H1 (cell line): ENCODE measurements at regions not wholly inside any gene's neighbourhood (a gene's known extent, or its start where the extent isn't known, plus 50 kb on each side); places are given as distances from the start of the nearest gene placed in this dataset.

ENCODE experiments used
- CTCF ChIA-PET: fragments of 300-600 bp; sonication (Branson Sonifier 250); formaldehyde crosslinking; loops from one replicate; lab custom pipeline; 2021; ENCODE audit not compliant: partially characterized antibody; lab: Charles Lee
- POLR2A ChIA-PET: fragments of 300-600 bp; sonication (Branson Sonifier 250); formaldehyde crosslinking; loops from one replicate; lab custom pipeline; 2021; ENCODE audit warnings: inconsistent platforms; ENCODE audit not compliant: partially characterized antibody; lab: Charles Lee
- DNase-seq, 2 experiments: peaks; one replicate each; pipeline versions ENCODE4 v3.0.0 to v3.0.0-alpha.2; 2010 to 2022; ENCODE audit warnings: low spot score in 2 of 2, low read depth in 1 of 2, mixed read lengths in 1 of 2
- FAIRE-seq: peaks from 2 replicates; lab custom pipeline; 2011; peaks lifted over from hg19 to GRCh38; lab: Jason Lieb, UNC
- H2AFZ ChIP-seq: 2 replicates; pipeline ENCODE4 v1.8.1; 2012; ENCODE audit warnings: low read length, inconsistent platforms
- H2AK5ac ChIP-seq: 2 replicates; pipeline ENCODE4 v1.6.1; 2013; ENCODE audit warnings: low read depth, low read length
- H2BK120ac ChIP-seq: replicated peaks from 2 replicates; pipeline ENCODE3; 2013; ENCODE audit warnings: low read depth, low read length, inconsistent platforms
- H2BK12ac ChIP-seq: 2 replicates; pipeline ENCODE4 v1.6.1; 2013; ENCODE audit warnings: low read depth, low read length
- H2BK15ac ChIP-seq: 2 replicates; pipeline ENCODE4 v1.6.1; 2013; ENCODE audit warnings: low read length
- H2BK20ac ChIP-seq: 2 replicates; pipeline ENCODE4 v1.6.1; 2013; ENCODE audit warnings: low read length
- H2BK5ac ChIP-seq: 2 replicates; pipeline ENCODE4 v1.6.1; 2013; ENCODE audit warnings: low read depth, low read length
- H3K14ac ChIP-seq: 2 replicates; pipeline ENCODE4 v1.6.1; 2013; ENCODE audit warnings: inconsistent platforms; ENCODE audit not compliant: insufficient read length
- H3K18ac ChIP-seq: 2 replicates; pipeline ENCODE4 v1.6.1; 2013; ENCODE audit warnings: low read length; ENCODE audit errors: extremely low read depth
- H3K23ac ChIP-seq: 2 replicates; pipeline ENCODE4 v1.6.1; 2013; ENCODE audit warnings: inconsistent platforms; ENCODE audit not compliant: insufficient read length
- H3K23me2 ChIP-seq: 2 replicates; pipeline ENCODE4 v1.6.1; 2013; ENCODE audit warnings: low read depth, low read length
- H3K27ac ChIP-seq: 2 replicates; pipeline ENCODE4 v1.6.1; 2011; ENCODE audit warnings: low read depth, low read length, inconsistent platforms
- H3K27me3 ChIP-seq, 4 experiments: replicated peaks in 1 of 4; 1 replicate in 1 of 4; 2 replicates in 3 of 4; pipeline versions ENCODE4 v1.6.1 to v1.8.1; 2011 to 2013; ENCODE audit warnings: low read length in 3 of 4, mild to moderate bottlenecking in 3 of 4, inconsistent platforms in 2 of 4, mixed read lengths in 2 of 4, moderate library complexity in 1 of 4; ENCODE audit not compliant: control insufficient read depth in 3 of 4, insufficient read depth in 3 of 4; ENCODE audit errors: extremely low read depth in 1 of 4
- H3K36me3 ChIP-seq, 4 experiments: 2 replicates each; pipeline versions ENCODE4 v1.6.1 to v1.8.1; 2011 to 2013; ENCODE audit warnings: mild to moderate bottlenecking in 4 of 4, low read length in 3 of 4, moderate library complexity in 2 of 4, control low read depth in 1 of 4, inconsistent platforms in 1 of 4; ENCODE audit not compliant: insufficient read depth in 4 of 4, control insufficient read depth in 2 of 4
- H3K4ac ChIP-seq: replicated peaks from 2 replicates; pipeline ENCODE3; 2013; ENCODE audit warnings: low read length, low read depth, mixed read lengths, inconsistent platforms; ENCODE audit not compliant: insufficient read length
- H3K4me1 ChIP-seq, 4 experiments: replicated peaks in 1 of 4; 1 replicate in 1 of 4; 2 replicates in 3 of 4; pipeline versions ENCODE4 v1.6.1 to v1.8.1; 2011 to 2013; ENCODE audit warnings: low read length in 3 of 4, inconsistent platforms in 2 of 4, mixed read lengths in 1 of 4; ENCODE audit not compliant: insufficient read depth in 4 of 4, control insufficient read depth in 3 of 4
- H3K4me2 ChIP-seq, 2 experiments: 2 replicates each; pipeline versions ENCODE4 v1.6.1 to v1.8.1; 2011 to 2013; ENCODE audit warnings: low read depth in 2 of 2, low read length in 2 of 2, control low read depth in 1 of 2, inconsistent platforms in 1 of 2, mild to moderate bottlenecking in 1 of 2; ENCODE audit not compliant: insufficient read depth in 1 of 2
- H3K4me3 ChIP-seq, 4 experiments: fragments of 200-600, 300-600 bp in 1 of 4; sonication (generic), shearing (Covaris generic), sonication (Bioruptor Twin) in 1 of 4; 2 replicates each; pipeline versions ENCODE4 v1.5.1 to v1.8.1; 2011 to 2016; ENCODE audit warnings: low read length in 4 of 4, low read depth in 3 of 4, control low read depth in 2 of 4, inconsistent platforms in 2 of 4, mild to moderate bottlenecking in 2 of 4, mixed read lengths in 1 of 4, moderate library complexity in 1 of 4; ENCODE audit not compliant: insufficient read depth in 2 of 4; ENCODE audit errors: extremely low read depth in 1 of 4
- H3K56ac ChIP-seq: replicated peaks from 2 replicates; pipeline ENCODE3; 2013; ENCODE audit warnings: low read depth, mild to moderate bottlenecking, mixed read lengths, low read length, inconsistent platforms; ENCODE audit not compliant: insufficient read length
- H3K79me1 ChIP-seq: 2 replicates; pipeline ENCODE4 v1.6.1; 2013; ENCODE audit warnings: low read depth, low read length, control low read depth
- H3K79me2 ChIP-seq, 2 experiments: 2 replicates each; pipeline versions ENCODE4 v1.6.1 to v1.8.1; 2012 to 2013; ENCODE audit warnings: low read length in 2 of 2, mild to moderate bottlenecking in 2 of 2, inconsistent platforms in 1 of 2; ENCODE audit not compliant: insufficient read depth in 2 of 2, control insufficient read depth in 1 of 2
- H3K9ac ChIP-seq, 4 experiments: replicated peaks in 1 of 4; 1 replicate in 1 of 4; 2 replicates in 3 of 4; pipeline versions ENCODE4 v1.6.1 to v1.8.1; 2011 to 2013; ENCODE audit warnings: low read depth in 3 of 4, low read length in 3 of 4, control low read depth in 2 of 4, mild to moderate bottlenecking in 2 of 4, moderate library complexity in 2 of 4, inconsistent platforms in 1 of 4; ENCODE audit errors: extremely low read depth in 1 of 4
- H3K9me3 ChIP-seq, 2 experiments: 2 replicates each; pipeline versions ENCODE4 v1.6.1 to v1.8.1; 2012 to 2013; ENCODE audit warnings: mild to moderate bottlenecking in 2 of 2, moderate library complexity in 2 of 2, control low read depth in 1 of 2, inconsistent platforms in 1 of 2, low read depth in 1 of 2, low read length in 1 of 2, mixed read lengths in 1 of 2; ENCODE audit not compliant: insufficient read depth in 2 of 2
- H4K20me1 ChIP-seq, 2 experiments: replicated peaks in 1 of 2; 2 replicates each; pipeline versions ENCODE3 to v1.8.1; 2011 to 2013; ENCODE audit warnings: inconsistent platforms in 2 of 2, low read length in 2 of 2, mild to moderate bottlenecking in 1 of 2; ENCODE audit not compliant: insufficient read depth in 2 of 2, control insufficient read depth in 1 of 2
- H4K5ac ChIP-seq: 2 replicates; pipeline ENCODE4 v1.6.1; 2013; ENCODE audit warnings: low read length, low read depth, mixed read lengths, inconsistent platforms; ENCODE audit not compliant: insufficient read length
- H4K8ac ChIP-seq: 2 replicates; pipeline ENCODE4 v1.8.0; 2013; ENCODE audit warnings: mild to moderate bottlenecking, moderate library complexity, low read length, inconsistent platforms; ENCODE audit not compliant: insufficient read depth; ENCODE audit errors: extremely low read depth
- H4K91ac ChIP-seq: replicated peaks from 2 replicates; pipeline ENCODE3; 2013; ENCODE audit warnings: low read length, mixed read lengths, inconsistent platforms; ENCODE audit not compliant: insufficient read length
- NANOG ChIP-seq: IDR thresholded peaks from 2 replicates; pipeline ENCODE4 v1.6.1; 2011; ENCODE audit warnings: low read length, low read depth, mild to moderate bottlenecking, inconsistent platforms; ENCODE audit not compliant: insufficient read depth, poor library complexity, severe bottlenecking
- WGBS, 2 experiments: shearing (Covaris generic) in 1 of 2; methylation state at CpG; one replicate each; pipeline versions ENCODE4 v1.1.6 to v1.1.7; 2013 to 2015; ENCODE audit warnings: low lambda C conversion rate in 2 of 2, mixed read lengths in 2 of 2, inconsistent platforms in 1 of 2, low coverage in 1 of 2, missing lambda C conversion rate in 1 of 2; ENCODE audit not compliant: insufficient replicate concordance in 2 of 2, insufficient coverage in 1 of 2, insufficient read length in 1 of 2; ENCODE audit errors: extremely low coverage in 1 of 2, missing lambda C conversion rate in 1 of 2; 5-methylcytosine and 5-hydroxymethylcytosine counted together

DNA sequence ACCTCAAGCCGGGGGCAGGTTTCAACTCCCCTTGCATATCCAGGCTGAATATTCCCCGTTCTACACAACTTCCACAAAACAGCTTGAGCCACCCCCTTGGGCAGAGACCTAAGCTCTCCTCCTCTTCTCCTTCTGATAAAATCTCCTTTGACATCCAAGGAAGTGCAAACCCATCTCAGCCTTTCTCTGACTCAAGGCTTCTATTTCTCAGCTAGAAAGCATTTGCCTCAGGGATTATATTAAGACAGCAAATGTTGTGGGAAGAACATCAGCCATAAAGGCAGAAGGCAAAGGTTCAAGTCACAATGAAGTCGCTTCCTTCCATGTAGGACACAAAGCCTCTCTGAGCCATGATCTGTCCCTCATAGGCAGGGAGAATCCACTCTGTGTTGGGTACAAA, 386.6 kb upstream of the ARID1B start:
- H3K4ac ChIP-seq: peak overlapping the region; percentile 40
- WGBS, 2 experiments: 77% methylated on average over 3 of the region's 3 CpGs; no CpG with 5 or more reads in 1 of the 2 experiments
- H3K27me3 ChIP-seq: no peaks in the 10 kb centered on the region
- peak overlapping the region; percentile 70; the same call in 1 of the 2 replicates for H2BK12ac ChIP-seq
- H2BK15ac ChIP-seq: no peak overlapping the region; the same call in 1 of the 2 replicates
- H4K91ac ChIP-seq: no peak overlapping the region
- H3K14ac ChIP-seq: no peak overlapping the region
- H3K36me3 ChIP-seq: no peaks in the 10 kb centered on the region
- FAIRE-seq (no peak), DNase-seq (no peak)
- H3K23ac ChIP-seq: no peak overlapping the region
- peak overlapping the region; percentile 3; the same call in 1 of the 2 replicates for H2BK5ac ChIP-seq
- H3K4me2 ChIP-seq: peak overlapping the region in 1 of 2 experiments; percentile 3; a peak in 1 of 4 replicates
- H3K56ac ChIP-seq: no peak overlapping the region
- no peak overlapping the region for H4K5ac ChIP-seq
- H2BK20ac ChIP-seq: no peak overlapping the region
- no peaks in the 10 kb centered on the region for H4K20me1 ChIP-seq
- CTCF ChIA-PET: no interaction called here
- no peak overlapping the region for H3K27ac ChIP-seq
- H3K79me1 ChIP-seq: no peaks in the 10 kb centered on the region
- no peaks in the 10 kb centered on the region for H3K23me2 ChIP-seq
- no peak overlapping the region for H2BK120ac ChIP-seq
- H3K18ac ChIP-seq: no peak overlapping the region; the same call in 1 of the 2 replicates
- no peak for TF ChIP-seq NANOG
- TF ChIP-seq, all 59 proteins: peak for 0
- no peaks in the 10 kb centered on the region for H3K79me2 ChIP-seq
- H2AK5ac ChIP-seq: no peak overlapping the region
- H3K4me1 ChIP-seq: peaks cover 4 to 7% (median 5%) of the 10 kb centered on the region in 4 experiments
- no peaks in the 10 kb centered on the region for H3K9me3 ChIP-seq
- no peak overlapping the region for H3K9ac ChIP-seq
- H4K8ac ChIP-seq: no peak overlapping the region
- H3K4me3 ChIP-seq: no peak overlapping the region
- POLR2A ChIA-PET: no interaction called here
- H2AFZ ChIP-seq: peak overlapping the region; percentile 98
